GM21390 (cell line): ENCODE measurements at regions not wholly inside any gene's neighbourhood (a gene's known extent, or its start where the extent isn't known, plus 50 kb on each side); places are given as distances from the start of the nearest gene placed in this dataset.
"Not testable (repeated sequence)": the region's sequence is repeated elsewhere in the genome, so short reads cannot be mapped to it uniquely, and the experiment has no call there.

Source experiments
- ATAC-seq: cut with Tn5 transposase; IDR thresholded peaks from one replicate; pipeline ENCODE4 v1.9.1; 2021; ENCODE audit not compliant: unreplicated experiment

DNA sequence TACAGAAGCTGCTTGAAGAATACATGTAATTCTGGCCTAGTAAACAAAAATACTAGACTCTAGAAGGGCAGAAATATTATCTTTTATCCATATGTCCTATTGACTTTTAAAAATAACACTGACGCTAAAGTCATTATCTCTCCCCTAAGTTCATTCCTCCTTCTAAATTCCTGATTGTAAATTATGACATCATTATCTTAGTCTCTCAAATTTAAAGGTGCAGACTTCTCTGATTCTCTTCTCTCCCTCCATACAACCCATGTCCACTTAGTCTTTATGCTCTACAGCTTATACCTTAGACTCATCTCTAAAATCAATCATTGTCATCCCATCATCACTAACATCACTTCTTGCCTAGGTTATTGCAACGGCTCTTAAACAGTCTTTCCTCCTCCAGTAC is 327.9 kb upstream of the GRIA3 start:
- ATAC-seq, result no peak

- ATAC-seq, result no peak
Observed at GRCh38 chrX:122857734-122858133, 326.3 kb upstream of the GRIA3 start.

GRCh38 chrX:122863067-122863466 is 321.0 kb upstream of the GRIA3 start:
- ATAC-seq, result no peak

DNA sequence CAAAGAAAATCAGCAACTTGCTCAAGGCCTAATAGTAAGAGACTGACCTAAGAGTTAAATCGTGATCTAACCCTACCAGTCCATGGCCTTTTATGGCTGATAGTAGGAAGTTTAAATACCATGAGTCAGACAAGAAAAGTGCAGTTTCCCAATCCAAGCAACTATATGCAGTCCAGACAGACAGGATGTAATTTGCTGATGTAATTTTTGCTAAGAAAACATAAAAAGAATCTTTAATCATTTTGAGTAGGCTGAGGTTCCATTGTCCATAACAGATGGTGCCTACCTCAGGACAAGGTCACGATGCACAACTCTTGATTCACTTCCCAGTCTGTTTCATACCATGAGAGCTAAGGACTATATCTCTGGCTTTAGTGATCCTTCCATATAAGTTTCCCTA is 317.5 kb upstream of the GRIA3 start:
- no peak for ATAC-seq

GRCh38 chrX:122868631-122869030 is 315.4 kb upstream of the GRIA3 start:
- no peak for ATAC-seq

- no peak for ATAC-seq
Observed at GRCh38 chrX:122869171-122869570, 314.9 kb upstream of the GRIA3 start.

- no peak for ATAC-seq
Observed at GRCh38 chrX:122878269-122878668, 305.8 kb upstream of the GRIA3 start.

GRCh38 chrX:122880952-122881351 is 303.1 kb upstream of the GRIA3 start:
- ATAC-seq, result no peak

- ATAC-seq, result no peak
Observed at GRCh38 chrX:122890729-122891128, 293.3 kb upstream of the GRIA3 start.

DNA sequence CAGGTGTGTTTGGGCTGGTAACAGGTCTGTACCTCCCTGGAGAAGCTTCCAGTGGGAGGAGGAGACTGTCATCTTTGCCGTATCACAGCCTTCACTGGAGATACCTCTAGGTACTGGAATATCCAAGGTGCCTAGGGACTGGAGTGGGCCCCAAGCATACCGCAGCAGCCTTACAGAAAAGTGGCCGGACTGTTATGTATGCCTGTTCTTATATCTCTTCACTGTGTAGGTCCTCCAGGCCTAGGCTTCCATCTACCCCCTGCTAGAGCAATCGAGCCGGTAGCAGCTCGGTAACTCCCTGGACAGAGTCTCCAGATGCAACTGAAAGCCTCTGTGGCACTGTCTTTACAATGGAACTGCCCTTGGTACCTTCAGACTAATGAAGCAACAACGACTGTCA is 277.4 kb upstream of the GRIA3 start:
- ATAC-seq, result no peak

GRCh38 chrX:122907375-122907774 is 276.7 kb upstream of the GRIA3 start:
- no peak for ATAC-seq

- no peak for ATAC-seq
Observed at GRCh38 chrX:122910697-122911096, 273.4 kb upstream of the GRIA3 start.

DNA sequence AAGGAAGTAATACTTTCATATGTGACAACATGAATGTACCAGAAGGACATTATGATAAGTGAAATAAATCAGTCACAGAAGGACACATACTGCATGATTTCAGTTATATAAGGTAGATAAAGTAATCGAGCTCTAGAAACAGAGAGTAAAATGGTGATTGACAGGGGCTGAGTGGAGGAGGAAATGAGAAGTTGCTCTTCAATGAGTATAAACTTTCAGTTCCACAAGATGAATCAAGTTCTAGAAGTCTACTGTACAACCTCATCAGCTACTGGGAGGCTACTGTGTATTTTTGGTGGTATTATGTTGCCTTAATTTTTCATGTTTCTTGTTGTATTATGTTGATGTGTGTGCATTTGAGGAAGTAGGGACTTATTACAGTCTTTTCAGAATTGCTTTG is 270.9 kb upstream of the GRIA3 start:
- no peak for ATAC-seq

- ATAC-seq, result no peak
Observed at GRCh38 chrX:122913764-122914163, 270.3 kb upstream of the GRIA3 start.

- ATAC-seq, result no peak
Observed at GRCh38 chrX:122914256-122914655, 269.8 kb upstream of the GRIA3 start.

DNA sequence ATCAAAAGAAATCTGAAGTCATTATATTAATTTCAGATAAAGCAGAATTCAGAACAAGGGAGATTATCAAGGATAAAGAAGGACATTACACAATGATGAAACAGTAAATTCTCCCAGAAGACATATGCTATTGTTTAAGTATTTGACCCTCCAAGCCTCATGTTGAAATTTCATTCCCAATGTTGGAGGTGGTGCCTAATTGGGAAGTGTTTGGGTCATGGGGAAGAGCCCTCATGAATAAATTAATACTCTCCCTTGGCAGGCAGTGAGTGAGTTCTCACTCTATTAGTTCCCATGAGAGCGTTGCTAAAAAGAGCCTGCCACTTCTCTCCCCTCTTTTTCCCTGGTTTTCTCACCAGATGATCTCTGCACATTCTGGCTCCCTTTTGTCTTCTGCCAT is 249.9 kb upstream of the GRIA3 start:
- ATAC-seq, result no peak

- ATAC-seq, result no peak
Observed at GRCh38 chrX:122940199-122940598, 243.9 kb upstream of the GRIA3 start.

- ATAC-seq, result no peak
Observed at GRCh38 chrX:122941806-122942205, 242.3 kb upstream of the GRIA3 start.

DNA sequence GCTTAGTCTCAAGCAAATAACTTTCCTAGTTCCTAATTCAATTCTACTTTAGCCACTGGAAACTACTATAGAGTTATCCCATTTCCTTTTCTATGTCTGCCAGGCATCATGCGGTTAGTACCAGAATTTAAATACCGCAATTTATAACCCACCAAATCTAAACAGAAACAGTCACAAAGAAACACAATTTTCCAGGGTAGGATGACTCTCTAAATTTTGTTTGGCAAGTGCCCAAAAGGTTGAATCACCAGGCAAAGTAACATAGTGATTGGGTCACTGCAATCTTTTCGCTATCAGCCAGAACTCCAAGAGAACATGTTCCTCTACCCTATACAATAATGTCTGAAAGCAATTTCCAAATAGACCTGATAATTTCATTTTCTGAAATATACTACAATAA is 240.2 kb upstream of the GRIA3 start:
- no peak for ATAC-seq

- no peak for ATAC-seq
Observed at GRCh38 chrX:122945328-122945727, 238.8 kb upstream of the GRIA3 start.

GRCh38 chrX:122972604-122973003 is 211.5 kb upstream of the GRIA3 start:
- ATAC-seq, result no peak

DNA sequence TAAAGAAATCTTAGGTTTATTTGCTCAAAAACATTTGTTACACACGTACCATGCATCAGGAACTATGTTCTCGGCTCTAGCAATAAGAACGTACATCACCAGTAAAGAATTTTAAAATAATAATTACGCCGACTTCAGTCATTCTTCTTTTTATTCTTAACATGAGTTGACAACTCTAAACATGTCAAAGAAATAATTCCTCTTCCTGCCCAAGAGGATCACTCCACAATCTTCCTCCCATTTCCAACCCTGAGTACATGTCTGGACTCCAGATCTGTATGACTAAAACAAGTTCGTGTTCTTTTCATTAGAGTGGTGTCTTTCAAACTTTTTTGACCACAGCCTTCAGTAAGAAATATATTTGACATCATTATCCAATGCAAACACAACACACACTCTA is 201.6 kb upstream of the GRIA3 start:
- no peak for ATAC-seq

- ATAC-seq, result not testable (repeated sequence)
Observed at GRCh38 chrX:123002844-123003243, 181.2 kb upstream of the GRIA3 start.

- no peak for ATAC-seq
Observed at GRCh38 chrX:123013141-123013540, 170.9 kb upstream of the GRIA3 start.
